WERI-Rb-1 (cell line): ENCODE measurements at regions not wholly inside any gene's neighbourhood (a gene's known extent, or its start where the extent isn't known, plus 50 kb on each side); places are given as distances from the start of the nearest gene placed in this dataset.

Experiments used
- DNase-seq: peaks from one replicate; pipeline ENCODE4 v3.0.0-alpha.2; 2020
- H3K27ac ChIP-seq: fragments of 250-450 bp; sonication (Bioruptor Pico); 2 replicates; pipeline ENCODE4 v1.5.1; 2020; ENCODE audit warnings: mild to moderate bottlenecking, moderate library complexity
- H3K27me3 ChIP-seq: fragments of 250-450 bp; sonication (Bioruptor Pico); 2 replicates; pipeline ENCODE4 v1.5.1; 2021; ENCODE audit warnings: mild to moderate bottlenecking, low read depth, moderate library complexity; ENCODE audit not compliant: insufficient read depth, severe bottlenecking
- H3K36me3 ChIP-seq: fragments of 250-450 bp; sonication (Bioruptor Pico); 2 replicates; pipeline ENCODE4 v1.5.1; 2020; ENCODE audit warnings: mild to moderate bottlenecking, moderate library complexity
- H3K4me3 ChIP-seq: 2 replicates; pipeline ENCODE4 v1.5.1; 2011; ENCODE audit warnings: low read depth, mild to moderate bottlenecking, control low read depth, low read length
- H3K9me3 ChIP-seq: fragments of 250-450 bp; sonication (Bioruptor Pico); 2 replicates; pipeline ENCODE4 v1.5.1; 2021; ENCODE audit warnings: mild to moderate bottlenecking, moderate library complexity; ENCODE audit not compliant: severe bottlenecking
- CTCF ChIP-seq: IDR thresholded peaks from 2 replicates; pipeline ENCODE4 v1.5.1; 2011; ENCODE audit warnings: low read depth, mild to moderate bottlenecking, control low read depth, inconsistent platforms, low read length

- TF ChIP-seq CTCF: no peak
- Histone ChIP-seq H3K27me3 (no peaks in the 10 kb centered on the region), H3K4me3 (no peak overlapping the region), H3K36me3 (no peaks in the 10 kb centered on the region), H3K27ac (no peak overlapping the region), H3K9me3 (no peaks in the 10 kb centered on the region)
- no peak for DNase-seq
Observed at GRCh38 chr6:98657764-98658163, 176.6 kb upstream of the POU3F2 start.

GRCh38 chr6:98669371-98669770, 165.0 kb upstream of the POU3F2 start:
- no peaks in the 10 kb centered on the region for H3K27me3 ChIP-seq
- no peaks in the 10 kb centered on the region for H3K9me3 ChIP-seq
- no peak for DNase-seq
- no peaks in the 10 kb centered on the region for H3K36me3 ChIP-seq
- H3K4me3 ChIP-seq: no peak overlapping the region
- no peak for TF ChIP-seq CTCF
- no peak overlapping the region for H3K27ac ChIP-seq

GRCh38 chr6:98670045-98670746, 164.2 kb upstream of the POU3F2 start:
- H3K27ac ChIP-seq: no peak overlapping the region
- no peak for TF ChIP-seq CTCF
- H3K27me3 ChIP-seq: no peaks in the 10 kb centered on the region
- H3K4me3 ChIP-seq: no peak overlapping the region
- H3K36me3 ChIP-seq: no peaks in the 10 kb centered on the region
- no peak for DNase-seq
- H3K9me3 ChIP-seq: no peaks in the 10 kb centered on the region

GRCh38 chr6:98672681-98673475, 161.5 kb upstream of the POU3F2 start:
- Histone ChIP-seq H3K9me3 (no peaks in the 10 kb centered on the region), H3K4me3 (no peak overlapping the region), H3K27me3 (no peaks in the 10 kb centered on the region), H3K36me3 (no peaks in the 10 kb centered on the region), H3K27ac (no peak overlapping the region)
- TF ChIP-seq CTCF: no peak
- DNase-seq: no peak

GRCh38 chr6:98678481-98678880, 155.9 kb upstream of the POU3F2 start:
- Histone ChIP-seq H3K9me3 (no peaks in the 10 kb centered on the region), H3K4me3 (no peak overlapping the region), H3K27ac (no peak overlapping the region), H3K36me3 (no peaks in the 10 kb centered on the region), H3K27me3 (no peaks in the 10 kb centered on the region)
- TF ChIP-seq CTCF: no peak
- DNase-seq: no peak
